Endothelial cell of umbilical vein (primary cell): ENCODE measurements at regions not wholly inside any gene's neighbourhood (a gene's known extent, or its start where the extent isn't known, plus 50 kb on each side); places are given as distances from the start of the nearest gene placed in this dataset.

Experiments
- BruUV-seq: library from RNA; stranded (reverse); fragments of 400-500 nt; replicated peaks from 2 replicates; lab custom pipeline; 2021; lab: Mats Ljungman, UMichigan
- CTCF ChIA-PET: fragments of 300-600, 350-600 bp; sonication (Branson Sonifier 250); formaldehyde crosslinking; loops from one replicate; lab custom pipeline; 2021; ENCODE audit warnings: antibody characterized with exemption, inconsistent platforms; lab: Charles Lee
- POLR2A ChIA-PET: fragments of 300-600, 350-600 bp; sonication (Branson Sonifier 250); formaldehyde crosslinking; loops from one replicate; lab custom pipeline; 2021; ENCODE audit warnings: antibody characterized with exemption, inconsistent platforms; lab: Charles Lee
- DNase-seq: peaks from one replicate; pipeline ENCODE4 v3.0.0-alpha.2; 2011; ENCODE audit warnings: low read depth, low spot score
- FAIRE-seq: peaks from 2 replicates; lab custom pipeline; 2011; peaks lifted over from hg19 to GRCh38; lab: Jason Lieb, UNC
- H2AFZ ChIP-seq: 2 replicates; pipeline ENCODE4 v1.6.0; 2012; ENCODE audit warnings: low read depth, low read length, control low read depth, inconsistent platforms
- H3K27ac ChIP-seq: 2 replicates; pipeline ENCODE4 v1.5.1; 2011; ENCODE audit warnings: low read depth, mild to moderate bottlenecking, control low read depth, low read length, moderate library complexity; ENCODE audit not compliant: insufficient read depth
- H3K27me3 ChIP-seq, 2 experiments: 2 replicates each; pipeline versions ENCODE4 v1.6.0 to v1.6.1; 2011; ENCODE audit warnings: low read length in 2 of 2, mixed read lengths in 1 of 2; ENCODE audit not compliant: control insufficient read depth in 2 of 2, insufficient read depth in 2 of 2
- H3K36me3 ChIP-seq, 2 experiments: 2 replicates in 1 of 2; 3 replicates in 1 of 2; pipeline ENCODE4 v1.5.1; 2011; ENCODE audit warnings: low read length in 2 of 2, mild to moderate bottlenecking in 1 of 2, moderate library complexity in 1 of 2; ENCODE audit not compliant: control insufficient read depth in 2 of 2, insufficient read depth in 2 of 2; ENCODE audit errors: extremely low read depth in 1 of 2
- H3K4me1 ChIP-seq: 3 replicates; pipeline ENCODE4 v1.5.1; 2011; ENCODE audit warnings: mild to moderate bottlenecking, low read length; ENCODE audit not compliant: control insufficient read depth, insufficient read depth; ENCODE audit errors: extremely low read depth
- H3K4me2 ChIP-seq: 2 replicates; pipeline ENCODE4 v1.6.1; 2011; ENCODE audit warnings: low read length, control low read depth, mixed read lengths; ENCODE audit not compliant: insufficient read depth
- H3K4me3 ChIP-seq, 3 experiments: fragments of 200-600 bp in 1 of 3; sonication (generic), shearing (Covaris generic) in 1 of 3; replicated peaks in 1 of 3; 2 replicates each; pipeline ENCODE4 v1.5.1; 2011 to 2016; ENCODE audit warnings: control low read depth in 3 of 3, low read length in 3 of 3, mild to moderate bottlenecking in 2 of 3, inconsistent platforms in 1 of 3, low read depth in 1 of 3, moderate library complexity in 1 of 3; ENCODE audit not compliant: insufficient read depth in 1 of 3
- H3K79me2 ChIP-seq: 2 replicates; pipeline ENCODE4 v1.6.0; 2012; ENCODE audit warnings: low read length, inconsistent platforms; ENCODE audit not compliant: control insufficient read depth, insufficient read depth
- H3K9ac ChIP-seq: replicated peaks from 2 replicates; pipeline ENCODE3; 2011; ENCODE audit warnings: low read length, control low read depth; ENCODE audit not compliant: insufficient read depth; ENCODE audit errors: extremely low read depth
- H3K9me1 ChIP-seq: replicated peaks from 3 replicates; pipeline ENCODE4 v1.6.0; 2011; ENCODE audit warnings: mild to moderate bottlenecking, low read length; ENCODE audit not compliant: control insufficient read depth, insufficient read depth; ENCODE audit errors: extremely low read depth
- H3K9me3 ChIP-seq: replicated peaks from 2 replicates; pipeline ENCODE4 v1.5.1; 2012; ENCODE audit warnings: low read length, inconsistent platforms; ENCODE audit not compliant: control insufficient read depth, insufficient read depth
- H4K20me1 ChIP-seq: replicated peaks from 2 replicates; pipeline ENCODE3; 2011; ENCODE audit warnings: mild to moderate bottlenecking, low read length; ENCODE audit not compliant: control insufficient read depth, insufficient read depth; ENCODE audit errors: extremely low read depth
- EZH2 ChIP-seq: IDR thresholded peaks from 2 replicates; pipeline ENCODE4 v1.6.1; 2012; ENCODE audit warnings: borderline replicate concordance, low read depth, mild to moderate bottlenecking, moderate library complexity, low read length, inconsistent platforms; ENCODE audit not compliant: severe bottlenecking
- FOS ChIP-seq: IDR thresholded peaks from 2 replicates; pipeline ENCODE4 v1.6.1; 2011; ENCODE audit warnings: mild to moderate bottlenecking, low read length, moderate library complexity, borderline replicate concordance; ENCODE audit not compliant: insufficient read depth
- GATA2 ChIP-seq: IDR thresholded peaks from 2 replicates; pipeline ENCODE4 v1.7.0; 2011; ENCODE audit warnings: low read depth, mild to moderate bottlenecking, moderate library complexity, mixed read lengths, low read length; ENCODE audit not compliant: insufficient read length, insufficient read depth
- JUN ChIP-seq: IDR thresholded peaks from 2 replicates; pipeline ENCODE4 v1.6.1; 2011; ENCODE audit warnings: borderline replicate concordance, low read depth; ENCODE audit not compliant: insufficient read length, insufficient read depth
- MYC ChIP-seq: IDR thresholded peaks from one replicate; pipeline ENCODE4 v1.6.1; 2011; ENCODE audit warnings: mild to moderate bottlenecking, low read depth, low read length
- POLR2A ChIP-seq: IDR thresholded peaks from 2 replicates; pipeline ENCODE4 v1.6.1; 2012; ENCODE audit warnings: low read depth, mild to moderate bottlenecking, control low read depth, low read length
- POLR2AphosphoS5 ChIP-seq: IDR thresholded peaks from 2 replicates; pipeline ENCODE4 v1.6.1; 2012; ENCODE audit warnings: low read depth, mild to moderate bottlenecking, control low read depth, low read length, moderate library complexity; ENCODE audit not compliant: insufficient read depth
- dilution Hi-C: fragments of 300-500 bp; cut with MboI; formaldehyde crosslinking; loops from one replicate; pipeline ENCODE4 v1.15.0; 2019; ENCODE audit warnings: low sequenced_read_pairs; ENCODE audit not compliant: extremely low pct_ligation_motif_present
- intact Hi-C: fragments of 100-400 bp; cut with micrococcal nuclease; formaldehyde crosslinking; loops from one replicate; pipeline ENCODE4 v1.10.0; 2022
- TF ChIP-seq, protein P1 (sequence below), 2 donors: IDR thresholded peaks; 1 replicate in 1 of 2; 2 replicates in 1 of 2; pipeline ENCODE4 v1.5.1; 2011; ENCODE audit warnings: low read length in 2 of 2, mild to moderate bottlenecking in 2 of 2, moderate library complexity in 2 of 2, control low read depth in 1 of 2, inconsistent platforms in 1 of 2, low read depth in 1 of 2; ENCODE audit not compliant: insufficient read depth in 1 of 2; ENCODE audit errors: extremely low read depth in 1 of 2
- TF ChIP-seq, protein P2 (sequence below): IDR thresholded peaks from 2 replicates; pipeline ENCODE4 v1.6.1; 2011; ENCODE audit not compliant: insufficient read depth, insufficient read length

- H3K79me2 ChIP-seq, result no peaks in the 10 kb centered on the region
- no peaks in the 10 kb centered on the region for H4K20me1 ChIP-seq
- no peaks in the 10 kb centered on the region for H3K36me3 ChIP-seq
- ChIA-PET CTCF (interaction anchor here (0.7 kb wide), 1 partner anchor 11 kb away, joined by 3 read pairs; no protein-coding TSS in a partner anchor), POLR2A (no interaction called here)
- no peak overlapping the region for H3K9ac ChIP-seq
- intact Hi-C loops (no loop called here), dilution Hi-C loops (no loop called here)
- H3K27ac ChIP-seq, result no peak overlapping the region
- no peak for FAIRE-seq
- no peaks in the 10 kb centered on the region for H3K9me1 ChIP-seq
- H3K4me1 ChIP-seq, result no peaks in the 10 kb centered on the region
- no peaks in the 10 kb centered on the region for H3K9me3 ChIP-seq
- H2AFZ ChIP-seq, result no peak overlapping the region
- no peak for DNase-seq
- H3K4me2 ChIP-seq, result no peak overlapping the region
- TF ChIP-seq POLR2A (no peak), POLR2AphosphoS5 (no peak), FOS (no peak), GATA2 (no peak), EZH2 (no peak), JUN (no peak), MYC (no peak)
- TF ChIP-seq, protein P1, sequence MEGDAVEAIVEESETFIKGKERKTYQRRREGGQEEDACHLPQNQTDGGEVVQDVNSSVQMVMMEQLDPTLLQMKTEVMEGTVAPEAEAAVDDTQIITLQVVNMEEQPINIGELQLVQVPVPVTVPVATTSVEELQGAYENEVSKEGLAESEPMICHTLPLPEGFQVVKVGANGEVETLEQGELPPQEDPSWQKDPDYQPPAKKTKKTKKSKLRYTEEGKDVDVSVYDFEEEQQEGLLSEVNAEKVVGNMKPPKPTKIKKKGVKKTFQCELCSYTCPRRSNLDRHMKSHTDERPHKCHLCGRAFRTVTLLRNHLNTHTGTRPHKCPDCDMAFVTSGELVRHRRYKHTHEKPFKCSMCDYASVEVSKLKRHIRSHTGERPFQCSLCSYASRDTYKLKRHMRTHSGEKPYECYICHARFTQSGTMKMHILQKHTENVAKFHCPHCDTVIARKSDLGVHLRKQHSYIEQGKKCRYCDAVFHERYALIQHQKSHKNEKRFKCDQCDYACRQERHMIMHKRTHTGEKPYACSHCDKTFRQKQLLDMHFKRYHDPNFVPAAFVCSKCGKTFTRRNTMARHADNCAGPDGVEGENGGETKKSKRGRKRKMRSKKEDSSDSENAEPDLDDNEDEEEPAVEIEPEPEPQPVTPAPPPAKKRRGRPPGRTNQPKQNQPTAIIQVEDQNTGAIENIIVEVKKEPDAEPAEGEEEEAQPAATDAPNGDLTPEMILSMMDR (IDR thresholded peaks at IDR 0.05; ENCODE audit: extremely low read depth in 1 of 2, insufficient read depth in 1 of 2, low read depth in 1 of 2, low read length in 2 of 2), result no peak
- TF ChIP-seq, protein P2, sequence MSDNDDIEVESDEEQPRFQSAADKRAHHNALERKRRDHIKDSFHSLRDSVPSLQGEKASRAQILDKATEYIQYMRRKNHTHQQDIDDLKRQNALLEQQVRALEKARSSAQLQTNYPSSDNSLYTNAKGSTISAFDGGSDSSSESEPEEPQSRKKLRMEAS, result no peak
- H3K4me3 ChIP-seq, result no peak overlapping the region
- H3K27me3 ChIP-seq, result no peaks in the 10 kb centered on the region
- BruUV-seq, result no TSS peak
Observed at GRCh38 chr20:24049081-24049480, 60.5 kb upstream of the GGTLC1 start.
